ENCODE measurements at regions not wholly inside any gene's neighbourhood (a gene's known extent, or its start where the extent isn't known, plus 50 kb on each side); places are given as distances from the start of the nearest gene placed in this dataset.

DNA sequence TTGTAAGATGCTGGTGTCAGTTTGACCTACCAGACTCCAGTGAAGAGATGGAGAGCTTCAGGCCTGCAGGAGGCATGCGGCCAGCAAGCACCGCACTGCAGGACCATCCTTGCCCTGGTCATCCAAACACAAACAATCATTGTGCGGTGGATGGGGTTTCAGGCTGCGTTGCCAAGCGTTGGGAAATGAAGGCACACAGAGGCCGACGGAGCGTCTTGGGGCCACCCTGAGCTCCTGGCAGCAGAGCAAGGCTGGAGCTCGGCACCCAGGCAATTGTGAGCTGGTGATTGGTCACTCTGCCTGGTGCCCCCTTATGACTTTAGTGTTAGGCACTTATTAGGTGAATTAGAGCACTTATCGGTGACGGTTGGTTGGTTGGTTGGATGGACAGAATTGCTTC lies 222.6 kb upstream of the RGMA start:
- TF ChIP-seq POU6F1 (CRISPR knock-in tag; IDR thresholded peaks at IDR 0.05; ENCODE audit: borderline replicate concordance, low read depth), result no peak
- no peak for TF ChIP-seq ZFP3 (CRISPR knock-in tag; IDR thresholded peaks at IDR 0.05)
- no peak for TF ChIP-seq PPARA (CRISPR knock-in tag; IDR thresholded peaks at IDR 0.05; ENCODE audit: borderline replicate concordance)
- no peak for TF ChIP-seq TCF4 (CRISPR knock-in tag; IDR thresholded peaks at IDR 0.05; ENCODE audit: borderline replicate concordance)
- TF ChIP-seq RARB (CRISPR knock-in tag; IDR thresholded peaks at IDR 0.05), result no peak
- TF ChIP-seq ZFP30 (CRISPR knock-in tag; IDR thresholded peaks at IDR 0.05), result no peak
- no peak for TF ChIP-seq TOX (CRISPR knock-in tag; IDR thresholded peaks at IDR 0.05; ENCODE audit: borderline replicate concordance)
- no peak for TF ChIP-seq ESRRG (CRISPR knock-in tag; IDR thresholded peaks at IDR 0.05)
- no peak for TF ChIP-seq CREB5 (CRISPR knock-in tag; IDR thresholded peaks at IDR 0.05; ENCODE audit: low read depth)
- TF ChIP-seq SNAI2 (CRISPR knock-in tag; IDR thresholded peaks at IDR 0.05), result no peak
- no peak for TF ChIP-seq ARNTL (CRISPR knock-in tag; IDR thresholded peaks at IDR 0.05; ENCODE audit: borderline replicate concordance, low read depth)
